Liver (tissue), 3 donors: ENCODE measurements at regions not wholly inside any gene's neighbourhood (a gene's known extent, or its start where the extent isn't known, plus 50 kb on each side); places are given as distances from the start of the nearest gene placed in this dataset.

ENCODE experiments used
- TAF1 ChIP-seq: conservative IDR thresholded peaks from 2 replicates; pipeline ENCODE4 v1.6.1; 2016; ENCODE audit warnings: antibody characterized with exemption, mild to moderate bottlenecking
- TF ChIP-seq, protein P1 (sequence below): IDR thresholded peaks from 2 replicates; pipeline ENCODE4 v1.6.1; 2016; ENCODE audit warnings: antibody characterized with exemption
- TF ChIP-seq, protein P2 (sequence below): fragments of 150-350 bp; IDR thresholded peaks from 2 replicates; pipeline ENCODE4 v1.5.1; 2017; ENCODE audit warnings: improper control_type of control experiment, low read depth, low read length; ENCODE audit not compliant: missing input control
- donor health status: healthy.
- donor health status: healthy.

DNA sequence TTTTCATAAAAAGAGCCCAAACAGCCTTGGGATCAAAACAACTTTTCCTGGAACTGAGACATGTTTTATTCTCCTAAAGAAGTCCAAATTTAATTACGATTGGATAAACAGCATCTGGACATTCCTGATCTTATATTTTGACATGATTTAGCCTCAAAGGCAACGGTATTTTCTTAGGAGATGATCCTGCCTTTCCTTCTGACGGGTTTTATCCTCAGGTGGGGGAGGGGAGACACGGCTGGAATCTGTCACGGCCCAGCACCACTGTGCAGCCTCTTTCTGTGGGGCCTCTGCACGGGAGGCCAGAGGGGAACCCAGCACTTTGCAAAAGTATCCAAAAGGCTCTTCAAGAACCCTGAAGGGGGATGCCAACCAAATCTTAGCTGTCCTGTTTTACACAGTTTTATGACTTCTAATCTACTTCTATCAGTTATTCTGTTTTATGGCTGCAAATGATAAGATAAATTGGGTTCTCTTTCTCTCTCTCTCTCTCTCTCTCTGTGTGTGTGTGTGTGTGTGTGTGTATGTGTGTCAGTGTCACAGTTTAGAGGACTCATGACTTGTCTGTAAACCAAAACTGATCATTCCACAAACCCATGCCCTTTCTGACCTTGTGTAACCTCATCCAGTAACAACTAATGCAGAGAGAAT is 321.1 kb upstream of the NPVF start:
- TF ChIP-seq TAF1: no peak
- TF ChIP-seq, protein P1, sequence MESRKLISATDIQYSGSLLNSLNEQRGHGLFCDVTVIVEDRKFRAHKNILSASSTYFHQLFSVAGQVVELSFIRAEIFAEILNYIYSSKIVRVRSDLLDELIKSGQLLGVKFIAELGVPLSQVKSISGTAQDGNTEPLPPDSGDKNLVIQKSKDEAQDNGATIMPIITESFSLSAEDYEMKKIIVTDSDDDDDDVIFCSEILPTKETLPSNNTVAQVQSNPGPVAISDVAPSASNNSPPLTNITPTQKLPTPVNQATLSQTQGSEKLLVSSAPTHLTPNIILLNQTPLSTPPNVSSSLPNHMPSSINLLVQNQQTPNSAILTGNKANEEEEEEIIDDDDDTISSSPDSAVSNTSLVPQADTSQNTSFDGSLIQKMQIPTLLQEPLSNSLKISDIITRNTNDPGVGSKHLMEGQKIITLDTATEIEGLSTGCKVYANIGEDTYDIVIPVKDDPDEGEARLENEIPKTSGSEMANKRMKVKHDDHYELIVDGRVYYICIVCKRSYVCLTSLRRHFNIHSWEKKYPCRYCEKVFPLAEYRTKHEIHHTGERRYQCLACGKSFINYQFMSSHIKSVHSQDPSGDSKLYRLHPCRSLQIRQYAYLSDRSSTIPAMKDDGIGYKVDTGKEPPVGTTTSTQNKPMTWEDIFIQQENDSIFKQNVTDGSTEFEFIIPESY: no peak
- TF ChIP-seq, protein P2, sequence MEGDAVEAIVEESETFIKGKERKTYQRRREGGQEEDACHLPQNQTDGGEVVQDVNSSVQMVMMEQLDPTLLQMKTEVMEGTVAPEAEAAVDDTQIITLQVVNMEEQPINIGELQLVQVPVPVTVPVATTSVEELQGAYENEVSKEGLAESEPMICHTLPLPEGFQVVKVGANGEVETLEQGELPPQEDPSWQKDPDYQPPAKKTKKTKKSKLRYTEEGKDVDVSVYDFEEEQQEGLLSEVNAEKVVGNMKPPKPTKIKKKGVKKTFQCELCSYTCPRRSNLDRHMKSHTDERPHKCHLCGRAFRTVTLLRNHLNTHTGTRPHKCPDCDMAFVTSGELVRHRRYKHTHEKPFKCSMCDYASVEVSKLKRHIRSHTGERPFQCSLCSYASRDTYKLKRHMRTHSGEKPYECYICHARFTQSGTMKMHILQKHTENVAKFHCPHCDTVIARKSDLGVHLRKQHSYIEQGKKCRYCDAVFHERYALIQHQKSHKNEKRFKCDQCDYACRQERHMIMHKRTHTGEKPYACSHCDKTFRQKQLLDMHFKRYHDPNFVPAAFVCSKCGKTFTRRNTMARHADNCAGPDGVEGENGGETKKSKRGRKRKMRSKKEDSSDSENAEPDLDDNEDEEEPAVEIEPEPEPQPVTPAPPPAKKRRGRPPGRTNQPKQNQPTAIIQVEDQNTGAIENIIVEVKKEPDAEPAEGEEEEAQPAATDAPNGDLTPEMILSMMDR: no peak
